ENCODE measurements at regions not wholly inside any gene's neighbourhood (a gene's known extent, or its start where the extent isn't known, plus 50 kb on each side); places are given as distances from the start of the nearest gene placed in this dataset.

DNA sequence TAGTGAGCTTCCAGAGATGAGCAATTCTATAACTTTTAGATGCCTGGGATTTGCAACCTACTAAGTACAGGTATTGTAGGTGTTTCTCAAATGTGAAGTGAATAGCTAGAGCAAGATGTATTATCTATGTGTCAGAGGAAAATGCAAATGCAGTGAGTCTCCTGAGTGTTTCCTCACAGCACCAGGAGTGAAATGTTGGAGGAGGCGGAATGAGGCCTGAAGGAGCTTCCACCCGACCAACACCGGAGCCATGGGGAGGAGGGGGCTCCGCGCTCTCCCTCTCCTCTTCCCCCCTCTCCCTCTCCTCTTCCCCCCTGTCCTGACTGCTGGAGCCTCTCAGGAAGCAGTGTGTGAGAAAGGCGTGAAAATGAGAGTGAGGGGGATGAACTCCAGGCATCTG, 79.9 kb upstream of the RNF32 start:
- intact Hi-C loops (cut with DNase I; ENCODE audit: low total_unique reads): no loop called here
- no peak overlapping the region for H3K4me3 ChIP-seq
- peaks cover 0 to 22% (median 12%) of the 10 kb centered on the region in 8 donors for H3K9me3 ChIP-seq
- 24 to 37% (median 28%) methylated on average over 6 of the region's 6 CpGs for WGBS, 5 donors
- H3K27ac ChIP-seq: no peak overlapping the region
- no peaks in the 10 kb centered on the region for H3K36me3 ChIP-seq
- no peak for TF ChIP-seq POLR2AphosphoS5 (IDR thresholded peaks at IDR 0.05)
- TF ChIP-seq POLR2A (IDR thresholded peaks at IDR 0.05): no peak
- TF ChIP-seq, protein P1, sequence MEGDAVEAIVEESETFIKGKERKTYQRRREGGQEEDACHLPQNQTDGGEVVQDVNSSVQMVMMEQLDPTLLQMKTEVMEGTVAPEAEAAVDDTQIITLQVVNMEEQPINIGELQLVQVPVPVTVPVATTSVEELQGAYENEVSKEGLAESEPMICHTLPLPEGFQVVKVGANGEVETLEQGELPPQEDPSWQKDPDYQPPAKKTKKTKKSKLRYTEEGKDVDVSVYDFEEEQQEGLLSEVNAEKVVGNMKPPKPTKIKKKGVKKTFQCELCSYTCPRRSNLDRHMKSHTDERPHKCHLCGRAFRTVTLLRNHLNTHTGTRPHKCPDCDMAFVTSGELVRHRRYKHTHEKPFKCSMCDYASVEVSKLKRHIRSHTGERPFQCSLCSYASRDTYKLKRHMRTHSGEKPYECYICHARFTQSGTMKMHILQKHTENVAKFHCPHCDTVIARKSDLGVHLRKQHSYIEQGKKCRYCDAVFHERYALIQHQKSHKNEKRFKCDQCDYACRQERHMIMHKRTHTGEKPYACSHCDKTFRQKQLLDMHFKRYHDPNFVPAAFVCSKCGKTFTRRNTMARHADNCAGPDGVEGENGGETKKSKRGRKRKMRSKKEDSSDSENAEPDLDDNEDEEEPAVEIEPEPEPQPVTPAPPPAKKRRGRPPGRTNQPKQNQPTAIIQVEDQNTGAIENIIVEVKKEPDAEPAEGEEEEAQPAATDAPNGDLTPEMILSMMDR (IDR thresholded peaks at IDR 0.05 in 8 of 11, conservative IDR thresholded peaks at IDR 0.05 in 3 of 11): no peak
- H3K4me1 ChIP-seq: no peaks in the 10 kb centered on the region
- peaks cover 0 to 11% (median 0%) of the 10 kb centered on the region in 7 donors for H3K27me3 ChIP-seq (replicated peaks in 1 of 7)
- no peak for DNase-seq

DNA sequence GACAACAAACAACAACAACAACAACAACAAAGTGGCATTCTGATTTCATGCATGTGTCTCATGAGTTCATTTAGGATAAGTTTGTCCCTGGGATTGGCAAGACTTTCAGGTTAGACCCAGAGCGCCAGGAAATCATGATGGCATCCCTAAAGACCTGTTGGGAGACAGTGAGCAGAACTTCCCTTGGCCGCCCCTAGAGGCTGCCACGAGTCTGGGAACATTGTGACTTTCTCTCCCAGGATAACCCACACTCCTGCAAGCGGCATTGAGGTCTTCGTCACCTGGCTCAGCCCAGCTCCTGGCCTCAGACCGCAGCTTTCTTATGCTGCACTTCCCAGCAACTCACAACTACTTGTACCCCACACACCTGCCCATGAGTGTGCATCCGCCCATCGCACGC, 80.5 kb upstream of the RNF32 start:
- Histone ChIP-seq H3K4me1 (no peaks in the 10 kb centered on the region), H3K4me3 (no peak overlapping the region), H3K27ac (no peak overlapping the region), H3K27me3 (replicated peaks in 1 of 7) (peaks cover 0 to 11% (median 0%) of the 10 kb centered on the region in 7 donors), H3K9me3 (peaks cover 0 to 19% (median 12%) of the 10 kb centered on the region in 8 donors), H3K36me3 (no peaks in the 10 kb centered on the region)
- TF ChIP-seq, protein P1 (IDR thresholded peaks at IDR 0.05 in 8 of 11, conservative IDR thresholded peaks at IDR 0.05 in 3 of 11): no peak
- no peak for TF ChIP-seq POLR2A (IDR thresholded peaks at IDR 0.05)
- WGBS, 5 donors: 74 to 85% (median 78%) methylated on average over 9 of the region's 9 CpGs
- no peak for DNase-seq
- intact Hi-C loops (cut with DNase I; ENCODE audit: low total_unique reads): no loop called here

DNA sequence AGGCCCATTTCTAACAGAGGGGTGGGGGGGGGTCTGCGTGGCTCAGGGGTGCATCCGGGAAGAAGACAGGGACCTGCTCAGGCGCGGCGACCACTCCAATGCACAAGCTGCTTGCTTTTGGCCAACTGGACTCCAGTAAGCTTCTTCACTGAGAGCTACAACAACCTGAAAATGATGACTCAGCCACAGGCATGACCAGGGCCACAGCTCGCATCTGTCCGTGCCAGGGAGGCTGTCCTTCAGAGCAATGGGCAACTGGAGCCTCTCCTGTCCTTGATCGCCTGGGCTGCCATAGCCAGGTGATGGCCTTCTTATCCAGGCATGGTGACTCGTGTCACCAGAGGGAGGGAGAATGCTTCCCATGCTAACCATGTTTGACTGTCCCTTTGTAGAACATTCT, 81.6 kb upstream of the RNF32 start:
- 86 to 100% (median 92%) methylated on average over 2 to 9 of the region's 9 CpGs for WGBS, 5 donors
- Histone ChIP-seq H3K36me3 (no peaks in the 10 kb centered on the region), H3K27me3 (replicated peaks in 1 of 7) (peaks cover 0 to 11% (median 0%) of the 10 kb centered on the region in 7 donors), H3K27ac (no peak overlapping the region), H3K4me3 (no peak overlapping the region), H3K4me1 (no peaks in the 10 kb centered on the region), H3K9me3 (peaks cover 0 to 8% (median 2%) of the 10 kb centered on the region in 8 donors)
- no peak for TF ChIP-seq POLR2AphosphoS5 (IDR thresholded peaks at IDR 0.05)
- TF ChIP-seq, protein P1 (IDR thresholded peaks at IDR 0.05 in 8 of 11, conservative IDR thresholded peaks at IDR 0.05 in 3 of 11): no peak
- TF ChIP-seq POLR2A (IDR thresholded peaks at IDR 0.05): no peak
- no peak for DNase-seq
- intact Hi-C loops (cut with DNase I; ENCODE audit: low total_unique reads): no loop called here

DNA sequence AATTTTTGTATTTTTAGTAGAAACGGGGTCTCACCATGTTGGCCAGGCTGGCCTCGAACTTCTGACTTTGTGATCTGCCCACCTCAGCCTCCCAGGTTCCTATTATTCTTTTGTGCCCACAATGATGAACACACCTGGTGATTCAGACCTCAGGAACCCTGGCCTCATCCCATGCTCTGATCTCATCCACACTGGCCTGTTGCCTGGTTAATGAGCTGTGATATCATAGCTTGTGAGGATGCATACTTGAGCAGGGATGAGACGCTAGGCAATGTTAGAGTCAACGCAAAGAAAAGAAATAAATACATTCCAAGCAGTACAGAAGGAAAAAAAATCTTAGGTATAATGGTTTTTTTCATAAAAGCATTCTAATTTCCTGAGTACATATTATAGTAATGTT, 82.4 kb upstream of the RNF32 start:
- Histone ChIP-seq H3K4me1 (no peaks in the 10 kb centered on the region), H3K4me3 (no peak overlapping the region), H3K27ac (no peak overlapping the region), H3K27me3 (replicated peaks in 1 of 7) (peaks cover 0 to 11% (median 0%) of the 10 kb centered on the region in 7 donors), H3K36me3 (no peaks in the 10 kb centered on the region), H3K9me3 (peaks cover 0 to 2% (median 0%) of the 10 kb centered on the region in 8 donors)
- DNase-seq: no peak
- intact Hi-C loops (cut with DNase I; ENCODE audit: low total_unique reads): no loop called here
- TF ChIP-seq POLR2AphosphoS5 (IDR thresholded peaks at IDR 0.05): no peak
- TF ChIP-seq, protein P1 (IDR thresholded peaks at IDR 0.05 in 8 of 11, conservative IDR thresholded peaks at IDR 0.05 in 3 of 11): no peak
- TF ChIP-seq POLR2A (IDR thresholded peaks at IDR 0.05): no peak
- 85 to 93% (median 88%) methylated on average over 4 of the region's 4 CpGs for WGBS, 5 donors
